OCI-LY1 (cell line): ENCODE measurements at regions not wholly inside any gene's neighbourhood (a gene's known extent, or its start where the extent isn't known, plus 50 kb on each side); places are given as distances from the start of the nearest gene placed in this dataset.

Source experiments
- H2AFZ ChIP-seq: fragments of 200-600 bp; sonication (generic), shearing (Covaris generic); 2 replicates; pipeline ENCODE4 v1.6.0; 2014; ENCODE audit warnings: antibody characterized with exemption, mild to moderate bottlenecking, low read length
- H3F3A ChIP-seq: fragments of 200-600 bp; sonication (generic), shearing (Covaris generic); 2 replicates; pipeline ENCODE4 v1.6.0; 2014; ENCODE audit warnings: mild to moderate bottlenecking, antibody characterized with exemption, low read length, moderate library complexity; ENCODE audit not compliant: insufficient read depth
- H3K27ac ChIP-seq: fragments of 200-600 bp; sonication (generic); 2 replicates; pipeline ENCODE4 v1.5.1; 2014; ENCODE audit warnings: low read length, mixed run types, mild to moderate bottlenecking, low read depth; ENCODE audit not compliant: poor library complexity, severe bottlenecking
- H3K27me3 ChIP-seq: fragments of 200-600 bp; sonication (generic); 2 replicates; pipeline ENCODE4 v1.6.0; 2014; ENCODE audit warnings: antibody characterized with exemption, mild to moderate bottlenecking, low read length, moderate library complexity; ENCODE audit not compliant: insufficient read depth
- H3K36me3 ChIP-seq: fragments of 200-600 bp; sonication (generic); 2 replicates; pipeline ENCODE4 v1.6.1; 2014; ENCODE audit warnings: mild to moderate bottlenecking, antibody characterized with exemption, low read length, moderate library complexity, mixed read lengths; ENCODE audit not compliant: insufficient read depth
- H3K4me1 ChIP-seq: fragments of 200-600 bp; sonication (generic); 2 replicates; pipeline ENCODE4 v1.5.1; 2014; ENCODE audit warnings: mild to moderate bottlenecking, low read length, moderate library complexity; ENCODE audit not compliant: insufficient read depth, severe bottlenecking
- H3K4me2 ChIP-seq: fragments of 200-600 bp; sonication (generic), shearing (Covaris generic); 2 replicates; pipeline ENCODE4 v1.6.1; 2014; ENCODE audit warnings: low read length
- H3K4me3 ChIP-seq: fragments of 200-600 bp; sonication (generic); 2 replicates; pipeline ENCODE4 v1.5.1; 2014; ENCODE audit warnings: low read length, low read depth, mild to moderate bottlenecking, mixed read lengths; ENCODE audit not compliant: poor library complexity, severe bottlenecking
- H3K79me2 ChIP-seq: fragments of 200-600 bp; shearing (Covaris generic); 2 replicates; pipeline ENCODE4 v1.6.1; 2016; ENCODE audit warnings: mixed run types, low read length, mixed read lengths; ENCODE audit not compliant: insufficient read depth
- H3K9ac ChIP-seq: fragments of 200-600 bp; sonication (generic), shearing (Covaris generic); 2 replicates; pipeline ENCODE4 v1.6.1; 2014; ENCODE audit warnings: mild to moderate bottlenecking, low read length, mixed read lengths
- H3K9me2 ChIP-seq: fragments of 200-600 bp; sonication (generic), shearing (Covaris generic); 2 replicates; pipeline ENCODE4 v1.6.1; 2014; ENCODE audit warnings: low read depth, mild to moderate bottlenecking, low read length, mixed read lengths
- H3K9me3 ChIP-seq: fragments of 200-600 bp; shearing (Covaris generic); 2 replicates; pipeline ENCODE4 v1.6.1; 2014; ENCODE audit warnings: low read length, mixed read lengths
- H4K20me1 ChIP-seq: fragments of 200-600 bp; sonication (generic), shearing (Covaris generic); 2 replicates; pipeline ENCODE4 v1.6.0; 2016; ENCODE audit warnings: mild to moderate bottlenecking, low read length; ENCODE audit not compliant: insufficient read depth
- EZH2 ChIP-seq: fragments of 200-600 bp; sonication (generic), shearing (Covaris generic); IDR thresholded peaks from 2 replicates; pipeline ENCODE4 v1.8.0; 2017; ENCODE audit warnings: borderline replicate concordance, mixed run types, mild to moderate bottlenecking, antibody characterized with exemption, low read length, moderate library complexity, mixed read lengths
- TF ChIP-seq, protein P1 (sequence below): fragments of 200-600 bp; sonication (generic), shearing (Covaris generic); IDR thresholded peaks from 2 replicates; pipeline ENCODE4 v1.5.1; 2017; ENCODE audit warnings: mild to moderate bottlenecking, antibody characterized with exemption, low read length, moderate library complexity, mixed read lengths

DNA sequence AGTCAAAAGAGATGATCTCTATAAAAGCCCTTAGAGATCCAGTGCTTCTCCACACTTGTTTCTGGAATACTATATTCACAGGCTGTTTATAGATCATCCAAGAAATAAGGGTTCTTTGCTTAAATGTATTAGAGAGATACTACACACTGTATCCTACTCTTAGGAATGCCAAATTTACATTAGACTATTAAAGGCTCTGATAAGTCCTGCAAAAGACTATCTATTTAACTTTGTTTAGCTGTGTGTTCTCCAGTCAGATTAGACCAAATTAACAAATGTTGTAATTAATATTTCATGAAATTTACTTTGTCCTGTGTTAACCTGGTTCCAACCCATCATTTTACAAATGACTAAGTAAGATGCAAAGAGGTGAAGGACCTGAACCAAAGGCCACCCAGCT lies 260.5 kb upstream of the ZIC3 start:
- H3K27ac ChIP-seq: no peak overlapping the region
- no peaks in the 10 kb centered on the region for H4K20me1 ChIP-seq
- H3K9me3 ChIP-seq: no peaks in the 10 kb centered on the region
- H3K4me1 ChIP-seq: no peaks in the 10 kb centered on the region
- no peak overlapping the region for H3K9ac ChIP-seq
- H3K36me3 ChIP-seq: no peaks in the 10 kb centered on the region
- no peaks in the 10 kb centered on the region for H3K9me2 ChIP-seq
- H3K79me2 ChIP-seq: no peaks in the 10 kb centered on the region
- no peaks in the 10 kb centered on the region for H3F3A ChIP-seq
- H3K27me3 ChIP-seq: no peaks in the 10 kb centered on the region
- H3K4me3 ChIP-seq: no peak overlapping the region
- no peak overlapping the region for H2AFZ ChIP-seq
- no peak overlapping the region for H3K4me2 ChIP-seq
- TF ChIP-seq EZH2: no peak
- TF ChIP-seq, protein P1, sequence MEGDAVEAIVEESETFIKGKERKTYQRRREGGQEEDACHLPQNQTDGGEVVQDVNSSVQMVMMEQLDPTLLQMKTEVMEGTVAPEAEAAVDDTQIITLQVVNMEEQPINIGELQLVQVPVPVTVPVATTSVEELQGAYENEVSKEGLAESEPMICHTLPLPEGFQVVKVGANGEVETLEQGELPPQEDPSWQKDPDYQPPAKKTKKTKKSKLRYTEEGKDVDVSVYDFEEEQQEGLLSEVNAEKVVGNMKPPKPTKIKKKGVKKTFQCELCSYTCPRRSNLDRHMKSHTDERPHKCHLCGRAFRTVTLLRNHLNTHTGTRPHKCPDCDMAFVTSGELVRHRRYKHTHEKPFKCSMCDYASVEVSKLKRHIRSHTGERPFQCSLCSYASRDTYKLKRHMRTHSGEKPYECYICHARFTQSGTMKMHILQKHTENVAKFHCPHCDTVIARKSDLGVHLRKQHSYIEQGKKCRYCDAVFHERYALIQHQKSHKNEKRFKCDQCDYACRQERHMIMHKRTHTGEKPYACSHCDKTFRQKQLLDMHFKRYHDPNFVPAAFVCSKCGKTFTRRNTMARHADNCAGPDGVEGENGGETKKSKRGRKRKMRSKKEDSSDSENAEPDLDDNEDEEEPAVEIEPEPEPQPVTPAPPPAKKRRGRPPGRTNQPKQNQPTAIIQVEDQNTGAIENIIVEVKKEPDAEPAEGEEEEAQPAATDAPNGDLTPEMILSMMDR: no peak

DNA sequence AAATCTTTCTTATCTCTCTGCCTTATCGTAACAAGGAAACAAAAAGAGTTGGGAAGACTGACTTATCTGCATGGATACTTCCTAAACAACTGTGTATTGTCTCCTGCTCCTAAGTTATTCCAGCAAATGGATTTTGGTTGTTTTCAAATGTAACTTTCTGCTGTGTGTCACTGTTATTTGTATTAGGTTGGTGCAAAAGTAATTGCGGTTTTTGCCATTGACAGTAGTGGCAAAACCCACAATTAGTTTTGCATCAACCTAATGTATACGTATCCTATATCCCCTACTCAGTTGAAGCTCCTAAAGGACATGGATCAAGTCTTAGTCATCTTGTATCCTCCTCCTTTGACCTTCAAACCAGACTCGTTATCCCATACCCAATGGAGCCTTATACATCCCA lies 263.4 kb upstream of the GPR101 start:
- H3F3A ChIP-seq: no peaks in the 10 kb centered on the region
- H4K20me1 ChIP-seq: no peaks in the 10 kb centered on the region
- H3K27ac ChIP-seq: no peak overlapping the region
- TF ChIP-seq, protein P1: no peak
- TF ChIP-seq EZH2: no peak
- H3K36me3 ChIP-seq: no peaks in the 10 kb centered on the region
- no peaks in the 10 kb centered on the region for H3K27me3 ChIP-seq
- no peaks in the 10 kb centered on the region for H3K79me2 ChIP-seq
- H3K9ac ChIP-seq: no peak overlapping the region
- H3K9me3 ChIP-seq: no peaks in the 10 kb centered on the region
- no peaks in the 10 kb centered on the region for H3K9me2 ChIP-seq
- no peak overlapping the region for H3K4me3 ChIP-seq
- no peak overlapping the region for H3K4me2 ChIP-seq
- no peaks in the 10 kb centered on the region for H3K4me1 ChIP-seq
- H2AFZ ChIP-seq: no peak overlapping the region

DNA sequence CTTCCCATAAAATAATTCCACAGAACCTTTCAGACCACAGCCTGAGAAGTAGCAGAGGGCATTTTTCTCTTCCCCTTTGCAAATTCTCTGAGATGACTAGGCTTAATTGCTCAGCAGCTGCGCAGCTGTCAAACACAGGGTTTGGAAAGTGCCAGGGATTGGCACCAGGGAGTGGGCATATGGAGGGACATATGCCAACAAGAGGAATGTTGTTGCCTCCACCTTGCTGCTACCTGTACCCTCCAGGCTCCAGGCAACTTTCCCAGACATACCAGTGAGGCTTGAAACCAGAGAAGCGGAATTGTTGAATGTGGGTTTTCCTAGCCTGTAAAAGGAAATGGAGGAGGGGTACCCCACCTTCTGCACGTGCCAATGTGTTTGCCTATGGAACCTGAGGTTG lies 256.2 kb upstream of the GPR101 start:
- H3K27ac ChIP-seq: no peak overlapping the region
- no peak overlapping the region for H3K4me2 ChIP-seq
- H4K20me1 ChIP-seq: no peaks in the 10 kb centered on the region
- H3F3A ChIP-seq: no peaks in the 10 kb centered on the region
- no peaks in the 10 kb centered on the region for H3K9me2 ChIP-seq
- H3K36me3 ChIP-seq: no peaks in the 10 kb centered on the region
- no peak overlapping the region for H2AFZ ChIP-seq
- no peaks in the 10 kb centered on the region for H3K79me2 ChIP-seq
- H3K4me3 ChIP-seq: no peak overlapping the region
- no peaks in the 10 kb centered on the region for H3K27me3 ChIP-seq
- H3K9ac ChIP-seq: no peak overlapping the region
- no peaks in the 10 kb centered on the region for H3K9me3 ChIP-seq
- no peaks in the 10 kb centered on the region for H3K4me1 ChIP-seq
- no peak for TF ChIP-seq EZH2
- TF ChIP-seq, protein P1: no peak
